B cell (primary cell): ENCODE measurements at regions not wholly inside any gene's neighbourhood (a gene's known extent, or its start where the extent isn't known, plus 50 kb on each side); places are given as distances from the start of the nearest gene placed in this dataset.
"Not testable (repeated sequence)": the region's sequence is repeated elsewhere in the genome, so short reads cannot be mapped to it uniquely, and the experiment has no call there.

Experiments
- ATAC-seq: fragments of 200-7000 bp; cut with Tn5 transposase; one replicate; pipeline ENCODE4 v1.10.0; 2021; ENCODE audit warnings: low read depth, mild to moderate bottlenecking, moderate number of reproducible peaks, moderate library complexity
- CTCF ChIA-PET: fragments of 350-600 bp; sonication (Branson Sonifier 250); formaldehyde crosslinking; loops from one replicate; lab custom pipeline; 2021; ENCODE audit warnings: antibody characterized with exemption, inconsistent platforms; lab: Charles Lee
- POLR2A ChIA-PET: fragments of 350-600 bp; sonication (Branson Sonifier 250); formaldehyde crosslinking; loops from one replicate; lab custom pipeline; 2021; ENCODE audit warnings: antibody characterized with exemption; lab: Charles Lee
- DNase-seq: peaks from one replicate; pipeline ENCODE4 v3.0.0; 2013
- H2AFZ ChIP-seq: 2 replicates; pipeline ENCODE4 v1.6.1; 2012; ENCODE audit warnings: mild to moderate bottlenecking, low read depth, low read length; ENCODE audit not compliant: insufficient read depth, poor library complexity, severe bottlenecking
- H3K27ac ChIP-seq, 2 donors: 1 replicate in 1 of 2; 2 replicates in 1 of 2; pipeline ENCODE4 v1.5.1; 2012 to 2013; ENCODE audit warnings: low read length in 2 of 2, mild to moderate bottlenecking in 2 of 2, moderate library complexity in 1 of 2
- H3K27me3 ChIP-seq, 4 experiments: fragments of 200-600 bp in 1 of 4; sonication (generic) in 1 of 4; replicated peaks in 1 of 4; 1 replicate in 2 of 4; 2 replicates in 2 of 4; pipeline versions ENCODE4 v1.6.1 to v1.7.0; 2013 to 2016; ENCODE audit warnings: low read length in 3 of 4, mild to moderate bottlenecking in 2 of 4, mixed read lengths in 1 of 4, moderate library complexity in 1 of 4; ENCODE audit not compliant: insufficient read depth in 4 of 4, control insufficient read depth in 3 of 4; ENCODE audit errors: control extremely low read depth in 1 of 4
- H3K36me3 ChIP-seq, 2 experiments: replicated peaks in 1 of 2; 1 replicate in 1 of 2; 2 replicates in 1 of 2; pipeline versions ENCODE4 v1.6.1 to v1.7.1; 2013; ENCODE audit warnings: low read length in 1 of 2; ENCODE audit not compliant: insufficient read depth in 2 of 2, control insufficient read depth in 1 of 2; ENCODE audit errors: control extremely low read depth in 1 of 2, extremely low read depth in 1 of 2
- H3K4me1 ChIP-seq, 2 donors: fragments of 200-600 bp in 1 of 2; sonication (generic) in 1 of 2; 1 replicate in 1 of 2; 2 replicates in 1 of 2; pipeline versions ENCODE4 v1.5.1 to v1.6.1; 2013 to 2017; ENCODE audit warnings: low read length in 2 of 2; ENCODE audit not compliant: control insufficient read depth in 2 of 2, insufficient read depth in 2 of 2
- H3K4me2 ChIP-seq: replicated peaks from 2 replicates; pipeline ENCODE3; 2012; ENCODE audit warnings: mild to moderate bottlenecking, low read depth, low read length; ENCODE audit not compliant: poor library complexity, severe bottlenecking
- H3K4me3 ChIP-seq, 5 experiments: fragments of 200-600 bp in 1 of 5; sonication (generic) in 1 of 5; 1 replicate in 3 of 5; 2 replicates in 2 of 5; pipeline versions ENCODE4 v1.5.1 to v1.7.0; 2011 to 2016; ENCODE audit warnings: low read length in 4 of 5, mild to moderate bottlenecking in 4 of 5, low read depth in 2 of 5, control low read depth in 1 of 5, moderate library complexity in 1 of 5; ENCODE audit not compliant: insufficient read depth in 1 of 5; ENCODE audit errors: control extremely low read depth in 1 of 5, extremely low read depth in 1 of 5
- H3K79me2 ChIP-seq: fragments of 200-600 bp; sonication (generic); one replicate; pipeline ENCODE4 v1.6.0; 2016; ENCODE audit warnings: low read length; ENCODE audit not compliant: control insufficient read depth, insufficient read depth
- H3K9ac ChIP-seq: fragments of 200-600 bp; sonication (generic); 2 replicates; pipeline ENCODE4 v1.6.1; 2017; ENCODE audit warnings: mild to moderate bottlenecking, low read length, moderate library complexity
- H3K9me3 ChIP-seq, 3 donors: one replicate each; pipeline versions ENCODE4 v1.6.1 to v1.7.1; 2013; ENCODE audit warnings: low read length in 2 of 3; ENCODE audit not compliant: control insufficient read depth in 2 of 3, insufficient read depth in 1 of 3; ENCODE audit errors: control extremely low read depth in 1 of 3
- H4K20me1 ChIP-seq: 2 replicates; pipeline ENCODE4 v1.6.0; 2012; ENCODE audit warnings: mild to moderate bottlenecking, low read length; ENCODE audit not compliant: insufficient read depth, control insufficient read depth, poor library complexity, severe bottlenecking
- H3K27ac Mint-ChIP-seq: one replicate; pipeline ENCODE4 v1.8.0; 2021; ENCODE audit warnings: mixed read lengths
- H3K27me3 Mint-ChIP-seq: one replicate; pipeline ENCODE4 v1.8.0; 2021; ENCODE audit warnings: mixed read lengths
- H3K4me1 Mint-ChIP-seq: one replicate; pipeline ENCODE4 v1.8.0; 2021; ENCODE audit warnings: mixed read lengths
- H3K4me3 Mint-ChIP-seq: one replicate; pipeline ENCODE4 v1.8.0; 2021; ENCODE audit warnings: mixed read lengths
- H3K9me3 Mint-ChIP-seq: one replicate; pipeline ENCODE4 v1.8.0; 2022; ENCODE audit warnings: mixed read lengths; ENCODE audit not compliant: insufficient read depth
- EZH2 ChIP-seq: IDR thresholded peaks from 2 replicates; pipeline ENCODE4 v1.6.1; 2012; ENCODE audit warnings: borderline replicate concordance, low read depth, mild to moderate bottlenecking, moderate library complexity, low read length; ENCODE audit not compliant: insufficient read depth, poor library complexity, severe bottlenecking
- WGBS: methylation state at CpG from one replicate; pipeline ENCODE4 v1.1.5; 2013; ENCODE audit warnings: missing lambda C conversion rate; ENCODE audit not compliant: insufficient coverage; 5-methylcytosine and 5-hydroxymethylcytosine counted together
- intact Hi-C: fragments of 100-400 bp; cut with micrococcal nuclease; formaldehyde crosslinking; loops from one replicate; pipeline ENCODE4 v1.10.0; 2022
- TF ChIP-seq, protein P1 (sequence below): fragments of 200-600 bp; IDR thresholded peaks from one replicate; pipeline ENCODE4 v1.8.0; 2022; ENCODE audit warnings: antibody characterized with exemption, mild to moderate bottlenecking

- no peak overlapping the region for H3K27ac Mint-ChIP-seq
Observed at GRCh38 chr13:21291840-21292239, 115.4 kb downstream of the MRPL57 start.

GRCh38 chr13:21296991-21297390 lies 120.5 kb downstream of the MRPL57 start:
- H4K20me1 ChIP-seq, H3K27me3 ChIP-seq, ATAC-seq, H3K27me3 Mint-ChIP-seq, H3K4me3 ChIP-seq, H3K9me3 Mint-ChIP-seq, H3K9me3 ChIP-seq, H3K9ac ChIP-seq, H3K36me3 ChIP-seq, H3K79me2 ChIP-seq: not testable (repeated sequence)
- Histone ChIP-seq H2AFZ (peak overlapping the region; percentile 94), H3K4me2 (peak overlapping the region; percentile 92), H3K27ac (peak overlapping the region in 1 of 2 donors; percentile 22), H3K4me1 (peaks cover 15 to 18% of the 10 kb centered on the region in 2 donors)
- intact Hi-C loops: loop anchor here (5.0 kb wide), 1 partner anchor 1665 kb away; the partner anchor contains the start of gene MPHOSPH8
- CTCF ChIA-PET: interaction anchor here (0.8 to 6.2 kb wide), 11 partner anchors 12 to 353 kb away, joined by 3 to 83 read pairs (median 4); partner anchors contain the start of genes MICU2, MRPL57, SKA3 and ZDHHC20
- Mint-ChIP-seq H3K4me1 (peaks cover 17% of the 10 kb centered on the region), H3K27ac (peak overlapping the region; percentile 69), H3K4me3 (peak overlapping the region; percentile 89)
- peak; percentile 43 for DNase-seq
- POLR2A ChIA-PET: interaction anchor here (0.6 to 0.9 kb wide), 3 partner anchors 101 to 524 kb away, joined by 3 read pairs; partner anchors contain the start of genes MRPL57 and SKA3
- 20% methylated on average over 4 of the region's 5 CpGs for WGBS

More at GRCh38 chr13:21291840-21292239, 115.4 kb downstream of the MRPL57 start:
- Histone ChIP-seq H3K4me1 (peaks cover 0 to under 1% of the 10 kb centered on the region in 2 donors), H3K27ac (no peak overlapping the region), H3K4me3 (no peak overlapping the region), H3K9ac (no peak overlapping the region), H3K4me2 (no peak overlapping the region), H3K9me3 (no peaks in the 10 kb centered on the region), H3K36me3 (no peaks in the 10 kb centered on the region), H3K79me2 (no peaks in the 10 kb centered on the region), H3K27me3 (no peaks in the 10 kb centered on the region), H4K20me1 (no peaks in the 10 kb centered on the region), H2AFZ (no peak overlapping the region)
- intact Hi-C loops: no loop called here
- Mint-ChIP-seq H3K4me1 (no peaks in the 10 kb centered on the region), H3K27me3 (no peaks in the 10 kb centered on the region), H3K9me3 (no peaks in the 10 kb centered on the region), H3K4me3 (no peak overlapping the region)
- ChIA-PET POLR2A (no interaction called here), CTCF (interaction anchor here (1.5 kb wide), 2 partner anchors 185 to 188 kb away, joined by 4 to 5 read pairs; no protein-coding TSS in a partner anchor)
- TF ChIP-seq, protein P1, sequence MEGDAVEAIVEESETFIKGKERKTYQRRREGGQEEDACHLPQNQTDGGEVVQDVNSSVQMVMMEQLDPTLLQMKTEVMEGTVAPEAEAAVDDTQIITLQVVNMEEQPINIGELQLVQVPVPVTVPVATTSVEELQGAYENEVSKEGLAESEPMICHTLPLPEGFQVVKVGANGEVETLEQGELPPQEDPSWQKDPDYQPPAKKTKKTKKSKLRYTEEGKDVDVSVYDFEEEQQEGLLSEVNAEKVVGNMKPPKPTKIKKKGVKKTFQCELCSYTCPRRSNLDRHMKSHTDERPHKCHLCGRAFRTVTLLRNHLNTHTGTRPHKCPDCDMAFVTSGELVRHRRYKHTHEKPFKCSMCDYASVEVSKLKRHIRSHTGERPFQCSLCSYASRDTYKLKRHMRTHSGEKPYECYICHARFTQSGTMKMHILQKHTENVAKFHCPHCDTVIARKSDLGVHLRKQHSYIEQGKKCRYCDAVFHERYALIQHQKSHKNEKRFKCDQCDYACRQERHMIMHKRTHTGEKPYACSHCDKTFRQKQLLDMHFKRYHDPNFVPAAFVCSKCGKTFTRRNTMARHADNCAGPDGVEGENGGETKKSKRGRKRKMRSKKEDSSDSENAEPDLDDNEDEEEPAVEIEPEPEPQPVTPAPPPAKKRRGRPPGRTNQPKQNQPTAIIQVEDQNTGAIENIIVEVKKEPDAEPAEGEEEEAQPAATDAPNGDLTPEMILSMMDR: no peak
- TF ChIP-seq EZH2: no peak
- DNase-seq: no peak
- 98% methylated on average over 6 of the region's 7 CpGs for WGBS
- ATAC-seq: no peak
